ENCODE measurements at regions not wholly inside any gene's neighbourhood (a gene's known extent, or its start where the extent isn't known, plus 50 kb on each side); places are given as distances from the start of the nearest gene placed in this dataset.

DNA sequence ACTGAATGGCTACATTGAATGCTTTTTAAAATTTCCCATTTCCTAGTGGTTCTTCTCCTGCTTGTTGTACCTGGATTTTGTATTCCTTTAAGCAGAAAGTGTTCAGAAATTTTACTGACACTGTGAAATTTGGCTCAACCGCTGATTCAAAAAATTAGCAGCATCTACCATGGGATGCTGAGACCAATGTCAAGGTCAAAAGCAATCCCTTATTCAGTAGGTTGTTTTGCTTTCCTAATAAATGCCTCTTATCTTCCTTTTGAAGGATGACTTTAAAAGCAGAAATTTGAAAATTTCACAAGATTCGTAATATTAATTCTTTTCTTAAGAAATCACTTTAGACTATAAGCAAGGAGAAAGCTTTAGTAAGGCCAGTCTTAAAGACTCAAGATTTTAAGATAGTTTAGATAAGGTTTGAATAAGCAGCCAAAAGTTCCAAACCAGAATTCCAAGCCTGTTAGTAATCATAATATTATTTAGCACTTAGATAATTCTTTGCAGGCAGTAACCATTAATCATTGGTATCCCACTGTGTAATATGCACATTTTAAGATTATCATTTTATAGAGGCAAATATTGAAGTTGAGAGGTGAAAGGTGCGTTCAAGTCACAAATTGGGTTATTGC lies 508.8 kb downstream of the ANKRD50 start:
- no peak for DNase-seq

DNA sequence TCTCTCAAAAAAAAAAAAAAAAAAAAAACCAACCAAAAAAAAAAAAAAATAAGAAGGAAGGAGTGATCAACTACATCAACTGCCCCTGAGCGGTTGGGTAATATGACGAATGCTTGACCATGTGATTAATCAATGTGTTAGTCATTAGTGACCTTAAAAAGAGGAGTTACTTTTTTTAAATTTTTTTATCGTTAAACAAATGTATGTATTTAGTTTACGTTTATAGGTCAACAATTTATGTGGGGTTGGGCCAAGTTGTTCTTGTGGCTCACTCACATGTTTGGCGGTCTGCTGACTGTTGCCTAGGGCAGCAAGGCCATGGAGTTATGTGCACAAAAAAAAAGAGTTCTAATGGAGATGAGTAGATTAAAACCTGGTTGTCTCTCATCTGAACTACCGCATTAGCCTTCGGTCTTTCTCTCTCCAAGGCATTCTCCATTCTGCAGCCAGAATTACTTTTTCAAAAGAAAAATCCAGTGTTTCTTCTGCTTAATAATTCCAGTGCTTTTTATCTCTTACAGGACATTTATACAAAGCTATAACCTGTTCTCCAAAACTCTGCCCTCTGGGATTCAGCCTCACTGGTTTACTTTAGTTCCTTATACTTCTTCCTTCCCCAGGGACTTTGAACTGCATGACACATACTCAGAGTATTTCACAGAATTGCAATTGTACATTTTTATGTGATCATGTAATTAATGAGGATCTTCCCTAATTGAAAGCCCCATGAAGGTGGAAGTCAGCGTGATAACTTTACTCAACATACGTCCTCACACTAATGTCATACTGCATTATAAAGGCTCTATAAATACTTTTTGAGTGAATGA lies 505.5 kb downstream of the ANKRD50 start:
- DNase-seq: no peak

DNA sequence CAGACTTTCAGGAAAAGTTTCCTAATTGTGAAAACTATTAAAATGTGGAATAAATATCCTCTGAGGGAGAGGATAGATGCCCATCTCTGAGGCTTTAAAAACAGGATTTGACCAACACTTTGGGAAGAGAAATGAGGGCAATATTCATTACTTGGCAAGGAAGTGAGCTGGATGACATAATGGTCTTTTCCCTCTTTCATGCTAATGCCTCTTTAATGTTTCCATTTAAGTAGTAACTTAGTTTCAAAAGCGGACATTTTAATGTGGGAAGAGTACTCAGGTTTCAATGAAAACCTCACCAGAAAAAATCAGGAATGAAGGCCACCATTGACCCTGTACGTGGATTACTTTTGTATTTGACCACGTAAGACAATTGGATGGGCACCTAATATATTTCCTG lies 503.3 kb downstream of the ANKRD50 start:
- no peak for DNase-seq

DNA sequence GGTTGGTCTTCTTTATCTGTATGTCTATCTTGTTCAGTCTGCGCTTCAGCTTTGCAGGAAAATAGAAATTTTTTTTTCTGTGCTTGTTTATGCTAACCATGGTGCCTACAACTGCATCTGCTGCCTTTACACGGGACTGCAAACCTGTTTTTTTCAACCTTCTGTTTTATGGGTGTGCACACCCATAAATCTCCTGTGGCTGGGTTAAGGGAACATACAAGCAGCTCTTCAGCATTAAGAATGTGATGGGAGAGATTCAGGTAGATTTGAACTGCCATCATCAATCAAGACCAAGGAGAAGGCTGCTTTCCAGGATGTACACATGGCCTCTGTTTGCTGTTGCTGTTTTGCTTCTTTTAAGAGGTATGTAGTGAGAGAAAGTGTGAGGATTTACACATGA lies 502.9 kb downstream of the ANKRD50 start:
- DNase-seq: no peak

DNA sequence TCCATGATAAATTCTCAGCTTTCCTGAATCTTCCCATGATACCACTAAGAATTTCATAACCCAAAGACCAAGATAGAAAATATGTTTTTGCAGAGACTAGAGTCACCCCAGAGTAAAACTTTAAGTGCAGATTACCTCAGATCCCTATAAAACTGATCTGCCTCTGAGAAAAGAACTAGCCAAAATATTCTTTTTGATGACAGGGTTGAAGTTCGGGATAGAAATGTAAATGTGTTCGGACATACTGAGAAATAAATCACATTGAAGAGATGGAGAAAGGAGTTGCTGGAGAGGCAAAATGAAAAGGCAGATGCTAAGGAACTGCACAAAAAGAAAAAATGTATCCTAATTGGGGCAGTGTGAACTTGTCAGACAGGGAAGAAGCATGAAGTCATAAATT lies 501.8 kb downstream of the ANKRD50 start:
- DNase-seq: no peak

DNA sequence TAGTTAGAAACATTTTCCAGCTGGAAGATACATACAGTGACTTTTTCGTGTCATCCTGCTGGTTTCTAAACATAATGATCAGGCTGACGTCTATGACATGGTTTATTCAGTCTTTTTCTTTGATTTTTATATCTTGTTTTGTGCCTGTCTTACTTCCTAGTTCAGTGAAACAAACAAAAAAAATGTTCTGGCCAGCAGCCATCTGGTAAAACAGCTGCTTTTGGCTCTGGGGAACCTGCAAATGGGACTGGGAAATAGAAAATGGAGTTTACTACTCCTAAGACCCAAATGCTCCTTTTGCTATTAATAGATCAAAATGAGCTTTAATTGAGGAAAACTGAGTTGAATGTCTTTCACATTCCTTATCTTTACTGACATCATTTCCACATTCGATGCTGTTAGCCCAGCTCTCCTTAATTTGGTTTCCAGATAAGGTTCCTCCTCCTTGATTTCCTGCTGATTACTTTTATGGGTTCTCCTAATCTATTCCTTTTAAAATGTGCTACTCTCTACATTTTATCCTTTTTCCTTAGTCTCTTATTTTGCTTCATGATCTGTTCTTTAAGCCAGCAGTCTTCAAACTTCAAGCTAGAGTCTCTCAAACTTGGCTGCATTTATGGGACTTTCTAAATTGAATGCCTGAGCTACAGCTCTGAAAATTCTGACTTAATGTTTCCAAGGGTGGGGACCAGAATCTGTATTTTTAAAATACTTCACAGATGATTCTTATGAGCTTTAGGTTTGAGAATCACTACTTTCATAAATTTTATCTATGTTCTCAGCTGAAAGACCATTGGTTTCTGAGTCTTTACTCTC lies 499.5 kb downstream of the ANKRD50 start:
- no peak for DNase-seq

DNA sequence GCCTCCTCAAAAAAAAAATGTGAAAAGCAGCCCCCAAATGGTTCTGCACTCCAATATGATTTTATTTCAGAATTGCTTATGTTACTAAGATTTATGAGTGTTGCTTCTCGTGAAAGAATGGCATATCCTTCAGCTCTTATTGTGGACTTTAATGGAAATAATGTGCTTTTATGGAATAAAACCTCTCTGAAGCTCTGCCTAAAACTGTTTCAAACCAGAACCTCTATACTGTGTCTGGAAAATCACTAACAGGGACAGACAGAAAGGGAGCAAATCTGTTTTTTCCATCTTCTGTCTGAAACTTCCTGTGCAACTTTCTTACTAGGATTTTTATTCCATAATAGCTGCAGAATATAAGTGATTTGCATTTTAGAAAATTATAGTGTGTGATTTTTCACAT lies 493.1 kb downstream of the ANKRD50 start:
- no peak for DNase-seq

DNA sequence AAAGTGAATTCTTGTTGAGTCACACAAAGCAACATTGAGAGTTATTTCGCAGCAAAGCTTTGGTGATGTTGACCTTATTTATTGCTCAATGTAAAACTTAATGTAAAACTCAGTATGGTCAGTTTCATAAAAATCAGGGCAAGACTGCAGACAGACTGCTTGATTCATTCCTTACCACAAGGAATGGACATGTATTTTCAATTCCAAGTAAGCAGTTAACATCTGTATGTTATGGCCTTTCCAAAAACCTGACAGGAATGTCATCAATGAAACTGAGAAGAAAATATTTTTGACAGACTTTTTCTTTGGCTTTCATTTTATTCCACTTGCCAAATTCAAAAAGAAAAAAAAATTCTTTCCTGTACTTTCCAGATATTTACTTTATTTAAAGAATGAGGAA lies 488.3 kb downstream of the ANKRD50 start:
- DNase-seq: no peak

DNA sequence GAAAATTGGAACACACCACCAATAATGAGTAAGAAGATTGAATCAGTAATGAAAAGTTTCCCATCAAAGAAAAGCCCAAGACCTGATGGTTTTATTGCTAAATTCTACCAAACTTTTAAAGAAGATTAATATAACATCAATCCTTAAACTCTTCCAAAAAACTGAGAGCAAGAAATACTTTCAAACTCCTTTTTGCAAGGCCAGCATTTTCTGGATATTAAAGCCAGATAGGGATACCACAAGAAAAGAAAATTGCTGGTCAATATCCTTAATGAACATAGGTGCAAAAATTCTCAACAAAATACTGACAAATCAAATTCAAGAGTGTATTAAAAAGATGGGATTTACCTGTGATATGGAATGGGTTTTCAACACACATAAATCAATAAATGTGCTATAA lies 484.6 kb downstream of the ANKRD50 start:
- no peak for DNase-seq

DNA sequence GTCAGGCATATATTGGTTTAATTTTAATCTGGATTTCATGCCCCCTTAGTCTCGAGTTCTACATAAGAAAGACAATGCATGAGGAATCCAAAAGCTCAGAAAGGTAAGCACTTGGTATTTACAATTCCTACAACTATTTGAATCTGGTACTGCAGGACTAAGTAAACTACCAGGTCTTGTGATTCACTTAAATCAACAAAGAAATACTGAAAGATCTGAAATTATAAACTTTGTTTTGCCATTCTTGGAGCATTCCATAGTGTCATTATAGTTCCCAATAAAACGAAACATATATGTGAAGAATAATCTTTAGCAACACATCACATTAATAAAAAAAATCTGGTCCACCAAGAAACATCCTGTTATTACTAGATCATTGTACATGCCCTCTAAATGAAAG lies 482.3 kb downstream of the ANKRD50 start:
- no peak for DNase-seq

DNA sequence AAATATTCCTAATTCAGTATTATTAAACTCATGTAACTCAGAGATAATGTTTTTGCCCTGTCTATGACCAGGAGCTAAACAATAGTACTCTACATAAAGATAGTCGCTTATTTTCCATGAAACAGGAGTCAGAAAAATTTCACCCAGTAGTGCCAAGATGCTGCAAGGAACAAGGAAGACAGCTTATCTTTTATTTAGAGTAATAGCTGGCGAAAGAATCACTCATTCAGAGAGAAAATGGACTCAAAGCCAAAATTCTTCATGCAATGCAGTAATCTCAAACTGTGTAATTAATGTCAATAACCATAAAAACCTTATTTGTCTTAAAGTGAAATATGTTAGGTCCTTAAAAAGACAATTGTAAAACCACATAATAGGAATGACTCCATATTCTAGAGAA lies 477.8 kb downstream of the ANKRD50 start:
- DNase-seq: no peak

DNA sequence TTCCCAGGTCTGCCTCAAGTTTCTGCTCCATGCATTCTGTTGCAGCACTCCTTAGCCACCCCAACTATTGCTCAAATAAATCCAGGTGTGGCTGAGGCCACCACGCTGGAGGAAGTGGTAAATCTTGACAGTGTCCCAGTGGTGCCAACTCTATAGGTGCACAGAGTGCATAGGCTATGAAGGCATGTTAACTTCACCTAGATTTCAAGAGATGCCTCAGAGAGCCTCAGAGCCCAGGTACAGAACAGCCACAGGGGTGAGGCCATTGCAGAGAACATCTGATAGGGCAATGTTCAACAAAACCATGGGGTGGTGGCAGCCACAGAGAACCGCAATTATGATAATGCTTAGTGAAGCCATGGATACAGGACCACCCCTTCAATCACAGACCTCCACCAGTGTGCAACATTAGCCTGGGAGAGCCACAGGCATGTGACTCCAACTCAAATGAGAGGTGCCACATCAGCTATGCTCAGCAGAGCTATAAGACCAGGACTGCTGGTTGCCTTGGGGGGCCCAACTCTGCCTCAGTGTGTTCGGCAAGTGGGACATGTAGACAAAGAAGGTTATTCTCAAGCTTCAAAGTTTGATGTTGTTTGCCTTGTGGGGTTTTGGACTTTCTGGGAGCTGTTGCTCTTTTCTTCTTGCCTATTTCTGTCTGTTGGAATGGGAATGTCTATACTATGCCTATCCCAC lies 468.7 kb downstream of the ANKRD50 start:
- DNase-seq: no peak

DNA sequence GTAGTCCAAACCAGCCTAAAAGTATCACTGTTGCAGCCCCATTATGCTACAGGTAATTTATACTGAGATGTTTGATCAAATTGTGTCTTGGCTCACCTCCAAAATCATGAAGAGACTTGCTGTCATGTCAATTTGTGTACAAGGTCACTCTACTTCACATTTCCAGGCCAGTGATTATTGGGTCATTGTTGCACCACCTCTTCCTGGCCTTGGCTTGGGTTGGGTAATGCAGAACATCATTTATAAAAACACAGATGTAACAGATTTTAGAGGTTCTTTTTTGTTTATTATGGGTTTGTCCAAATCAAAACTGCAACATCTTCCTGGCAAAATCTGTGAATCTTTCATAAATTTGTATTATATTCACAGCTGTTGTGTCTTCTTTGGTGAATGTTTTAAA lies 459.5 kb downstream of the ANKRD50 start:
- DNase-seq: no peak

DNA sequence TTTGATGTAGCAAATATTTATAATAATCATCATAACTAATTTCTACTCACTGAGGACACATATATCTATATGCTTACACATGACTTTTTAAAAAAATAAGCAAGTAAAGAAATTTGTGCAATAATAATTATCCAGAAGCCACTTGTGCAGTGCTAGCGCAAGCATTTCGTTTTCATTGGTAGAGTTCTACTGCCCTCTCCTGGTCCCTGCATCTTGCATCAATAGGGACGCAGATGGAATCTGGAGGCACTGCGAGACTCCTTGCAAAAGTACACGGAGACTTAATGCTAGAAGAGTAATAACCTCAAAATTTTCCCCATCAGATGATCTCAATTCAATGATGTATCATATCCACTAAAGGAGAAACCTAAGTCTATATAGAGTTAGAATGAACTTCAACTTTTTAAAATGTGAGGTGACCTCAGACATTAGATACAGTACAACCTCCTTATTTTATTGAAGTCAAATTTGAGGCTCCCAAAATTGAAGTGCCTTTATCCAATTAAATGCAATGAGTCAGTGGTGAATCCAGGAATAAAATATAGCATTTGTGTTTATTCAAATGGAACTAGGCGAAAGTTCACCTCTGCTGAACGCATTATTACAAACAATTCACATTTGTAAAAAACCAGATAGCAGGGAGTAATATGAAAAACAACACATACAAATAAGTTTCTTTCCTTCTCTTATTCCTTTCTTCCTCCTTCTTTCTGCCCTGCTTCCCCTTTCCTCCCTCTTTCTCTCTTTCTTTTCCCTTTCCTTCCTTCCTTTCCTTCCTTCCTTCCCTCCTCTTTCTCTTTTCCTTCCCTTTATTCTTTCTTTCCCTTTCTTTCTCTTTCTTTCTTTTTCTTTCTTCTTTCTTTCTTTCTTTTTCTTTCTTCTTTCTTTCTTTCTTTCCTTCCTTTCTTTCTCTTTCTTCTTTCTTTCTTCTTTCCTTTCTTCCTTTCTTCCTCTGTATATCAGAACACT lies 450.0 kb downstream of the ANKRD50 start:
- DNase-seq: peak in 32 of 51 donors; percentile 0 to 53 (median 14)

DNA sequence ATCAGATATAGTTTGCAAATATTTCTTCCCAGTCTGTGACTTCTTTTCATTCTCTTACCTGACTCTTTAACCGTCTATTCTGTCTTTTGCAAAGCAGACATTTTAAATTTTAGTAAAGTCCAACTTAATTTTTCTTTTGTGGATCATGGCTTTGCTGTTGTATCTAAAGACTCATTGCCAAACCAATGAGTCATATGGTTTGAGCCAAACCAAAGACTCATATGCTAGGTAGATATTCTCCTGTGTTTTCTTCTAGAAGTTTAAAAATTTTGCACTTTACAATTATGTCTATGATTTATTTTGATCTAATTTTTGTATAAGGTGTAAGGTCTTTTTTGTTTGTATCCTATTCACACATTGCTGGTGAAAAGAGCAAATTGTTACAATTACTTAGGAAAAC lies 446.8 kb downstream of the ANKRD50 start:
- DNase-seq: no peak

DNA sequence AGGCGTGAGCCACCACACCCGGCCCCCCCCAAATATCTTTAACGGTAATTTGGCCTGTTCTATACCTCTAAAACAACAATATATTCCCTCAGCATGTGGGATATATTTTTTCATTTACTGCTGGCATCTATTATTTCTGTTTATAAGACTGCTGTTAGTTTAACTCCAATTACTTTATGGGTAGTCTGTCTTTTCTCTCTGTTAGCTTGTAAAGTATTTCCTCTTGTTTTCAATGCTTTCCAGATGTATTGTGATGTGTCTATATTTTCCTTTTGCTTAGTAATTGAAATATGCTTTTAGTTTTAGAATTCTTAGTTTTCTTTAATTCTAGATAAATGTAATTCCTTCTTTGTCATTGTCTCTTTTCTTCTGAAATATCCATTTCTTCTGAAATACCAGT lies 445.8 kb downstream of the ANKRD50 start:
- no peak for DNase-seq

DNA sequence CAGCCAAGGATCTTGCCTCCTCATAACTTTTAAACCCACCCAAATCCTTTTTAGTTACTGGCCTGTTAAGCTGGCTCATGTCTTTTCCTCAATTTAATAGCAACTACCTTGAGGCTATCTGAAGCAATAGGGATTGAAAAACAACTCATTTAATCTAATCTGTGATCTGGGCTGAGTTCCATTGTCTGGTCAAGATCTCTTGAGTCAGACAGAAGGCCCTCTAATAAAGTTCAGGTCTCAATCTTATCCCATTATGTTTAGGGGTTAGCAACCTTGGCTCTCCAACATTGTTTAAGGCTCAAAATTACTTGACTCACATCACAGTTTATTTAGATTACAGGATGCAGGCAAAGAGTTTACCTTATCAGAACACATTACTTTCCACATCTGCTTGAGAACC lies 436.1 kb downstream of the ANKRD50 start:
- no peak for DNase-seq

DNA sequence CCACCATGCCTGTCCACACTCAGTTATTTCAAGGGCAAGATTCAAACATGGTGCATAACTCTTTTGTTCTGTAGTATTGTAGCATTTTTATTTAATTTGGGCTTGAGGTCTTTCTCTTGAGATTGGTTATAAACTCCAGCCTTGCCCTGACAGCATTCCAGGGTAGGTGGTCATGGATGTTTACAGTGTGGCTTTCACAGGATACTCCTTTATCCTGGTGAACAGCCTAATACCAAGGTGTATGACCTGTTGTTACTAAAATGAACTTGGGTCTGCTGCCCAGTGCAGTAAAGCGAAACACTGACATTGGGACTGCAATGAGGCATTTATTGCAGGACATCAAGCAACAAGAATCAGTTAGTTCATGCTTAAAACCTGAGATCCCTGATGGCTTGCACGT lies 434.8 kb downstream of the ANKRD50 start:
- DNase-seq: no peak

DNA sequence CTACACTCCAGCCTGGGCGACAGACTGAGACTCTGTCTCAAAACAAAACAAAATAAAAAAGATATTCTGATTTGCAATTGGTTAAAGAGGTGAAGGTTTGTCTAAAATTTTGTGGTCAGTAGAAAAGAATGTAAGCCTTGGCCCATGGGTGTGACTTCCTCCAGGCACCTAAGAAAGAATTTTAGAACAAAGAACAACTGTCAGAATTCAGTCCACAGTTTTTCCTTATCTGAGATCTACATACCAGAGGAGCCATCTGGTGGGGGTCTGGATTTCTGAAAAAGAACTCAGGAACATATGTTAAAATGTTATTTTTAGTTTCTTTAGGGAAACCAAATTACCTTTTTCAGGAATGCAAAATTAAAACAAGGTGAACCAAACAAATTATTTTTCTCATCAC lies 434.1 kb downstream of the ANKRD50 start:
- no peak for DNase-seq

DNA sequence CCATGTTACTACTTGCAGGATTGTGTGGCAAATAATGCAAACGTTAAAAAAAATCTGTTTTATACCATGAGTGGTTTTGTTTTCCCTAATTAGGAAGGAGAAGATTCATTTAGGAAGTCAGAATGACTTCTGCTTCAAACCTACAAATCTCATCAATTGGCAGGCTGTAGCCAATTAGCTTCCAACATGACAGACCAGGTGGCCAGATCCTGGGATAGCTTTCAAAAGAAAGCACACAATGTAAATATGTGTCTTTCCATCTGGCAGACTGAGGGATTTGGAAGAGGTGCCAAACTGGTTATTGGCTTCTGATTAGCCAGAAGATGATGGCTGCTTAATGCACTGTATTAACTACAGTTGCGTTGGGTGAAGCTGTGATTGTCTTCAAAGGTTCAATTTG lies 432.8 kb downstream of the ANKRD50 start:
- DNase-seq: no peak

All from hypothalamus (tissue), 51 donors.